CD14-positive monocyte (primary cell): ENCODE measurements at regions not wholly inside any gene's neighbourhood (a gene's known extent, or its start where the extent isn't known, plus 50 kb on each side); places are given as distances from the start of the nearest gene placed in this dataset.

Experiments
- DNase-seq, 3 donors: peaks; one replicate each; pipeline ENCODE4 v3.0.0-alpha.2; 2011 to 2022
- H2AFZ ChIP-seq: 2 replicates; pipeline ENCODE4 v1.6.0; 2012; ENCODE audit warnings: mild to moderate bottlenecking, low read depth, low read length, inconsistent platforms; ENCODE audit not compliant: insufficient read depth, poor library complexity, severe bottlenecking
- H3K27ac ChIP-seq, 2 donors: 1 replicate in 1 of 2; 2 replicates in 1 of 2; pipeline ENCODE4 v1.5.1; 2012 to 2013; ENCODE audit warnings: low read length in 2 of 2, control low read depth in 1 of 2, inconsistent platforms in 1 of 2, low read depth in 1 of 2, mild to moderate bottlenecking in 1 of 2
- H3K27me3 ChIP-seq, 2 donors: one replicate each; pipeline versions ENCODE4 v1.6.0 to v1.6.1; 2011 to 2013; ENCODE audit warnings: low read length in 2 of 2; ENCODE audit not compliant: control insufficient read depth in 2 of 2, insufficient read depth in 2 of 2
- H3K36me3 ChIP-seq, 2 donors: replicated peaks in 1 of 2; 1 replicate in 1 of 2; 2 replicates in 1 of 2; pipeline versions ENCODE4 v1.5.1 to v1.6.1; 2012 to 2013; ENCODE audit warnings: low read length in 2 of 2, control low read depth in 1 of 2, inconsistent platforms in 1 of 2, mild to moderate bottlenecking in 1 of 2; ENCODE audit not compliant: insufficient read depth in 2 of 2, control insufficient read depth in 1 of 2
- H3K4me1 ChIP-seq, 2 donors: 1 replicate in 1 of 2; 2 replicates in 1 of 2; pipeline versions ENCODE4 v1.5.1 to v1.6.1; 2012 to 2013; ENCODE audit warnings: low read length in 2 of 2, control low read depth in 1 of 2, inconsistent platforms in 1 of 2, mild to moderate bottlenecking in 1 of 2, moderate library complexity in 1 of 2; ENCODE audit not compliant: insufficient read depth in 2 of 2, control insufficient read depth in 1 of 2
- H3K4me2 ChIP-seq: replicated peaks from 2 replicates; pipeline ENCODE3; 2012; ENCODE audit warnings: low read length, moderate library complexity, mild to moderate bottlenecking; ENCODE audit not compliant: poor library complexity, severe bottlenecking; ENCODE audit errors: extremely low read depth
- H3K4me3 ChIP-seq, 3 experiments: fragments of 200-600 bp in 1 of 3; sonication (generic) in 1 of 3; replicated peaks in 1 of 3; 1 replicate in 2 of 3; 2 replicates in 1 of 3; pipeline ENCODE4 v1.5.1; 2011 to 2013; ENCODE audit warnings: low read length in 3 of 3, mild to moderate bottlenecking in 3 of 3, control low read depth in 2 of 3, low read depth in 2 of 3, inconsistent platforms in 1 of 3, moderate library complexity in 1 of 3
- H3K79me2 ChIP-seq: 2 replicates; pipeline ENCODE4 v1.6.0; 2012; ENCODE audit warnings: mild to moderate bottlenecking, control low read depth, inconsistent platforms, low read length, moderate library complexity; ENCODE audit not compliant: insufficient read depth
- H3K9ac ChIP-seq: 2 replicates; pipeline ENCODE4 v1.6.0; 2017; ENCODE audit warnings: low read length, mild to moderate bottlenecking; ENCODE audit not compliant: insufficient read depth, poor library complexity, severe bottlenecking
- H3K9me3 ChIP-seq, 2 donors: replicated peaks in 1 of 2; 1 replicate in 1 of 2; 2 replicates in 1 of 2; pipeline versions ENCODE4 v1.5.1 to v1.6.1; 2012 to 2013; ENCODE audit warnings: low read length in 2 of 2, control low read depth in 1 of 2; ENCODE audit not compliant: control insufficient read depth in 1 of 2, insufficient read depth in 1 of 2
- H4K20me1 ChIP-seq: 2 replicates; pipeline ENCODE4 v1.6.0; 2012; ENCODE audit warnings: mild to moderate bottlenecking, low read length, control low read depth, moderate library complexity; ENCODE audit not compliant: insufficient read depth
- H3K27ac Mint-ChIP-seq, 7 donors: one replicate each; pipeline ENCODE4 v1.8.0; 2020; ENCODE audit warnings: mild to moderate bottlenecking in 7 of 7, mixed read lengths in 7 of 7, moderate library complexity in 6 of 7, inconsistent platforms in 2 of 7
- H3K27me3 Mint-ChIP-seq, 3 donors: one replicate each; pipeline ENCODE4 v1.8.0; 2021 to 2022; ENCODE audit warnings: low read depth in 3 of 3, mild to moderate bottlenecking in 3 of 3, mixed read lengths in 3 of 3, moderate library complexity in 3 of 3, inconsistent platforms in 1 of 3
- H3K36me3 Mint-ChIP-seq, 2 donors: one replicate each; pipeline ENCODE4 v1.8.0; 2020; ENCODE audit warnings: mixed read lengths in 2 of 2, inconsistent platforms in 1 of 2, mild to moderate bottlenecking in 1 of 2
- H3K4me1 Mint-ChIP-seq: one replicate; pipeline ENCODE4 v1.8.0; 2020; ENCODE audit warnings: mild to moderate bottlenecking, mixed read lengths
- H3K4me3 Mint-ChIP-seq, 2 donors: one replicate each; pipeline ENCODE4 v1.8.0; 2020; ENCODE audit warnings: mild to moderate bottlenecking in 2 of 2, mixed read lengths in 2 of 2, moderate library complexity in 1 of 2
- H3K9me3 Mint-ChIP-seq, 7 donors: one replicate each; pipeline ENCODE4 v1.8.0; 2020 to 2022; ENCODE audit warnings: mixed read lengths in 7 of 7, mild to moderate bottlenecking in 6 of 7, moderate library complexity in 6 of 7, inconsistent platforms in 2 of 7
- intact Hi-C, 2 donors: fragments of 100-400 bp; cut with micrococcal nuclease; formaldehyde crosslinking; loops; one replicate each; pipeline versions ENCODE4 v1.15.0 to v1.15.1; 2023
- TF ChIP-seq, protein P1 (sequence below): fragments of 200-600 bp; IDR thresholded peaks from one replicate; pipeline ENCODE4 v1.8.0; 2022; ENCODE audit warnings: antibody characterized with exemption, mild to moderate bottlenecking

DNA sequence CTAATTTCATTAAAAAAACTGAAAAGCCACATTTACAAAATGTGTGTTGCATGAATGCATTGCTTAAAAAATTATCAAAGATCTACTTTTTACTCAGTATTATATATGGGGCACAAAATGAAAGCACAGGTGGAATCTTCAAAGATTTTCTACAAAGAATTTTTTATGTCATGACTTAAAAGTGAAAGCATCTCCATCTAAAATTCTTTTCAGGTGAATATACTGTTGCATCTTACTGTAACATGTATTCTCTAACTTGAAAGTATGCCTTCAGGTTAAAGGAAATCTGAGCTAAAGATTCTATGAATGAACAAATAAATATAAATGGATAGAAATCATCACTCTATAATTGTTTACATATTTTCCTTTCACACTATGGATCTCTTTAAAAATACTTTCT lies 66.8 kb upstream of the WDR75 start:
- TF ChIP-seq, protein P1, sequence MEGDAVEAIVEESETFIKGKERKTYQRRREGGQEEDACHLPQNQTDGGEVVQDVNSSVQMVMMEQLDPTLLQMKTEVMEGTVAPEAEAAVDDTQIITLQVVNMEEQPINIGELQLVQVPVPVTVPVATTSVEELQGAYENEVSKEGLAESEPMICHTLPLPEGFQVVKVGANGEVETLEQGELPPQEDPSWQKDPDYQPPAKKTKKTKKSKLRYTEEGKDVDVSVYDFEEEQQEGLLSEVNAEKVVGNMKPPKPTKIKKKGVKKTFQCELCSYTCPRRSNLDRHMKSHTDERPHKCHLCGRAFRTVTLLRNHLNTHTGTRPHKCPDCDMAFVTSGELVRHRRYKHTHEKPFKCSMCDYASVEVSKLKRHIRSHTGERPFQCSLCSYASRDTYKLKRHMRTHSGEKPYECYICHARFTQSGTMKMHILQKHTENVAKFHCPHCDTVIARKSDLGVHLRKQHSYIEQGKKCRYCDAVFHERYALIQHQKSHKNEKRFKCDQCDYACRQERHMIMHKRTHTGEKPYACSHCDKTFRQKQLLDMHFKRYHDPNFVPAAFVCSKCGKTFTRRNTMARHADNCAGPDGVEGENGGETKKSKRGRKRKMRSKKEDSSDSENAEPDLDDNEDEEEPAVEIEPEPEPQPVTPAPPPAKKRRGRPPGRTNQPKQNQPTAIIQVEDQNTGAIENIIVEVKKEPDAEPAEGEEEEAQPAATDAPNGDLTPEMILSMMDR: no peak

DNA sequence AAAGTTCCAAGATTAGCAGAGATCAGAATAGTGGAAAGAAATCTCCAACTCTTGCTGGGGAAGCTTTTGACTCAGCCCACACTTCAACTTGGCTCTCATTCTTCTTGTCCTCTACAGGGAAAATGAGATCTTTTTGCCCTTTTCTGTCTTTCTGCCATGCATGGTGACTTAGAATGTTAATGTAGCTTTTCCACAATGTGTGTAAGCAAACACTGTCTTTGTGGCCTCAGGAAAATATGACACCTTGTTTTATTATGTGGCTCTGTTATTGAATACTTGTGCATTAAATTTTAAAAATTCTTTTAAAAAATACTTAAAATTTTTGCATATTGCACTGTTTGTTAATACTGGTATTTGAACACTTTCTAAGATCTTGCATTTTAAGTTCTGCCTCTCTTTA lies 65.4 kb upstream of the WDR75 start:
- no peak overlapping the region for H3K4me3 ChIP-seq
- Mint-ChIP-seq H3K4me3 (no peak overlapping the region), H3K9me3 (no peaks in the 10 kb centered on the region), H3K36me3 (no peaks in the 10 kb centered on the region), H3K27ac (no peak overlapping the region), H3K4me1 (no peaks in the 10 kb centered on the region), H3K27me3 (no peaks in the 10 kb centered on the region)
- DNase-seq: no peak
- H2AFZ ChIP-seq: no peak overlapping the region
- H3K27ac ChIP-seq: no peak overlapping the region
- no peaks in the 10 kb centered on the region for H3K36me3 ChIP-seq
- no peaks in the 10 kb centered on the region for H3K9me3 ChIP-seq
- intact Hi-C loops: no loop called here
- no peak overlapping the region for H3K9ac ChIP-seq
- no peaks in the 10 kb centered on the region for H3K4me1 ChIP-seq
- no peaks in the 10 kb centered on the region for H3K27me3 ChIP-seq
- TF ChIP-seq, protein P1: no peak
- no peaks in the 10 kb centered on the region for H4K20me1 ChIP-seq
- H3K4me2 ChIP-seq: no peak overlapping the region
- no peaks in the 10 kb centered on the region for H3K79me2 ChIP-seq

More for the DNA sequence above, 66.8 kb upstream of the WDR75 start:
- intact Hi-C loops: no loop called here
- no peak overlapping the region for H3K27ac ChIP-seq
- H3K9me3 ChIP-seq: no peaks in the 10 kb centered on the region
- H4K20me1 ChIP-seq: no peaks in the 10 kb centered on the region
- H3K4me1 Mint-ChIP-seq: no peaks in the 10 kb centered on the region
- H3K4me3 ChIP-seq: no peak overlapping the region
- no peaks in the 10 kb centered on the region for H3K36me3 Mint-ChIP-seq
- no peaks in the 10 kb centered on the region for H3K27me3 ChIP-seq
- H3K4me1 ChIP-seq: no peaks in the 10 kb centered on the region
- H3K4me2 ChIP-seq: no peak overlapping the region
- no peak overlapping the region for H3K4me3 Mint-ChIP-seq
- no peak overlapping the region for H2AFZ ChIP-seq
- H3K36me3 ChIP-seq: no peaks in the 10 kb centered on the region
- H3K9me3 Mint-ChIP-seq: no peaks in the 10 kb centered on the region
- no peak for DNase-seq
- no peaks in the 10 kb centered on the region for H3K79me2 ChIP-seq
- H3K27me3 Mint-ChIP-seq: no peaks in the 10 kb centered on the region
- no peak overlapping the region for H3K27ac Mint-ChIP-seq
- no peak overlapping the region for H3K9ac ChIP-seq
